GM18870 (cell line): ENCODE measurements at regions not wholly inside any gene's neighbourhood (a gene's known extent, or its start where the extent isn't known, plus 50 kb on each side); places are given as distances from the start of the nearest gene placed in this dataset.

Experiments used
- ATAC-seq: cut with Tn5 transposase; IDR thresholded peaks from one replicate; pipeline ENCODE4 v1.9.1; 2021; ENCODE audit warnings: moderate library complexity; ENCODE audit not compliant: unreplicated experiment

DNA sequence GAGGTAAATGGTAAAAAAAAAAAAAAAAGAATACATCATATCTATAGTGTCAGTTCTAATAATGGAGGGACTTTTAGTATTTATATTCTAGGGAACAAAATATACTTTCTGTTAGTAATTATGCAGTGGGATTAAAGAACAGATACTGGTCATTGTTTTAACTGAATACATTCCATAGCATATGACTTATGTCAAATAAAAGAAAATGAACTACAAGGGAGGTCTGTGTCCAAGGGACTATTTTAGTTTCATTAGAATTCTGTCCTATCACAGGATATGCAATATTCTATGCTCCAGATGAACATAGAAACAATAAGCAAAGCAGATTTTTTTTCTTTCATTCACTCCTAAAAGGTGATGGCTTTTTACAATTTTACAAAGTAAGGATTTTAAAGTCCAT, 154.2 kb upstream of the ZEB2 start:
- ATAC-seq: no peak

- no peak for ATAC-seq
These were observed 153.5 kb upstream of the ZEB2 start for GRCh38 chr2:144673456-144673855.

- ATAC-seq: no peak
These were observed 152.0 kb upstream of the ZEB2 start for GRCh38 chr2:144671695-144672455.

DNA sequence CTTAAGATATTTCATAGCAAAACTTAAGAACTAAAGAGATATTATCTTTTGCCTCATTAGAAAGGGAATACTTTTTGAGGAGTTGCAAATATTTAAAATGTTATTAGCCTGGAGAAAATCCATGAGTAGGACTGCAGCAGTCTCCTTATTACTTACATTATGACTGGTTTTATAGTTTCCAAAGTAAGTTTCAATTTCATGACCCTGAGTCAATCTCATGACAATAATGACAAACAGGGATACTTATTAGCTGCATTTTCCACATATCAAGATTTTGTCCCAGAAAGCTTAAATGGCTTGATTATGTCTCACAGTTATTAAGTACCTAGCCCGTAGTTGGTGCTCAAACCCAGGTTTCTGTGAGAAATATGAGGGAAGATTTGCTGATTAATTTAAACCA, 150.8 kb upstream of the ZEB2 start:
- no peak for ATAC-seq

DNA sequence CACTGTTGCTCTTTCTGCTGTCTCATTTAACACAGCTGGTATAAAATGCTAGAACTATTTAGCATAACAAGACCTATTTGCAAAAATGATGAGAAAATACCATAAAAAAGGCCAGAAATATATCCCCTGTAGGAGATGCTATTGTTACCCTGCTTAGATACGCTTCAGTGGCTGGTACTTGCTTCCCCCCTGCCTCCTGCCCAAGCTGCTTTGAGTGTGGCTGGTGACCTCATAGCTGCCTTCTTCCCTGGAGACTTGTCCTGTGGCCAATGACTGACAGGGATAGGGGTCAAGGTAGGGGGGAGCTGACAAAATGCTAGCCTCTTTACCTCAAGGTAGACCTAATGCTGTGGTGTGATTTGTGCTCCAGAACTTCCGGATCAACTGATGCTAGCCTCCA, 150.2 kb upstream of the ZEB2 start:
- no peak for ATAC-seq

DNA sequence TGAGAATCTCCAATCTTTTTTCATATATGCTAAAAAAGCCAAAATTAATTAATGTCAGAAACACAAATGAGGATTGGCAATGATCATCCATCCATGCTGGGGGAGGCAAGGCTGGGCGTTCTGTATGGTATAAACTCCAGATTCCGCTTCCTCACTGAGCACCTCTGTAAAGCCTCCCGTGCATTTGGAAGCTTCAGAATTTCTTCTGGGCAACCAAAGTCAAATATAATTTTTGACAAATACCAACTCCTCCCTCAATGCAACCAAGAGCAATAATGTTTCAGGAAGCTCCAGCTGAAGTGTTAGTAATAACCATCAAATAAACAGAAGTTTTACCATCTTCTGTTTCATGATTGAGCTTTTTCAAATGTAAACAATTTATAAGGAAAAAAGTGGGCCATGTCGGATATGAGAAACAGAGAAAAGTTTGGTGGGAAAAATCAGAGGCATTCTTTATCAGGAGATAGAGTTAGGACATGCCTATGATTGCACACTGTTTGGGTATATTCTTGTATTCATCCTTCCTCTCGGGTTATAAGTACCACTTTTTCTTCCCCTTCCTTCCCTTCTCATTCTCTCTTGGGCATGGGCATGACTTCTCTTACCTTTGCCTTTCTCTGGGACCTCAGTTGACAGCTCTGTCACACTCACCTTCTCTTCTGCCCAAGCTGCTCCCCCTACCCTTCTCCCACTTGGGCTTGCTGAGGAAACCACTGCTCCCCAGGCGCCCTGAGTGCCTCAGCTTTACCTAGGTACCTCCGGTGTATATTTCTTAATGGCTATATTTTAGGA, 149.5 kb upstream of the ZEB2 start:
- no peak for ATAC-seq

GRCh38 chr2:144668493-144669110, 148.7 kb upstream of the ZEB2 start:
- ATAC-seq: no peak

DNA sequence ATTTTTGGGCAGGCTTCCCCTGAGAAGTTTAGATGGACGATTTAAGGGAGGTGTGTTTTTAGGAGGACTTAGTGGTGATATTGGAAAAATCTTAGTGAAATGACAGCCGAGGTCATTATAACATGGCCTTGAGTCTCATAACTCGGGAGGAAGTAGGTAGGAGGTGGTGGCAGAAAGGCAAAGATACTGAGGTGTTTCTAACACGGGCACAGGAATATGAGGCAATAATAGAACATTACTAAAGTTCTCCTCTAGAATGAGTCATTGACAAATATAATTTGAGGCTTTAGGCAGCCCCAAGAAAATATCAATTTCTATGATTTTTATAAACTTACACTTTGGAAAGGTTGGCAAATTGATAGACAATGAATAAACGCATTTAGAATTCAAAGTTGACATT, 146.1 kb upstream of the ZEB2 start:
- ATAC-seq: no peak

DNA sequence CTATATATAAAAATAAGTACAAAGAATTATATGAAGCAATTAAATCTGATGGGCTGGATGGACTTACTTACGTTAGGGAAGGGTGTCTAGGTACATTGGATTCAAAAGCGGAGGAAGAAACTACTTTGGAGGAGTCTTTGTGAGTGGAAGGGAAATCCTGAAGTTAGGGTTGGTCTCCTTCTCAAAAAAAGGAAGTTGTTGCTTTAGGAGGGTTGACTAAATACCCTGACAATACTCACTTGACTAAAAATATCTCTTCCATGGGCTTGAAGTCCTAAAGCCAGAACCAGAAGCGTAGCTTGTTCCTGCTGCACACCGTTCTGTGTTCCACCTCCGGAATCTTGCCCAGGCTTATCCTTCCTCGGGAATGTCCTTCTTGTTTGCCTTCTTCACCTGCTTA, 143.3 kb upstream of the ZEB2 start:
- ATAC-seq: no peak

DNA sequence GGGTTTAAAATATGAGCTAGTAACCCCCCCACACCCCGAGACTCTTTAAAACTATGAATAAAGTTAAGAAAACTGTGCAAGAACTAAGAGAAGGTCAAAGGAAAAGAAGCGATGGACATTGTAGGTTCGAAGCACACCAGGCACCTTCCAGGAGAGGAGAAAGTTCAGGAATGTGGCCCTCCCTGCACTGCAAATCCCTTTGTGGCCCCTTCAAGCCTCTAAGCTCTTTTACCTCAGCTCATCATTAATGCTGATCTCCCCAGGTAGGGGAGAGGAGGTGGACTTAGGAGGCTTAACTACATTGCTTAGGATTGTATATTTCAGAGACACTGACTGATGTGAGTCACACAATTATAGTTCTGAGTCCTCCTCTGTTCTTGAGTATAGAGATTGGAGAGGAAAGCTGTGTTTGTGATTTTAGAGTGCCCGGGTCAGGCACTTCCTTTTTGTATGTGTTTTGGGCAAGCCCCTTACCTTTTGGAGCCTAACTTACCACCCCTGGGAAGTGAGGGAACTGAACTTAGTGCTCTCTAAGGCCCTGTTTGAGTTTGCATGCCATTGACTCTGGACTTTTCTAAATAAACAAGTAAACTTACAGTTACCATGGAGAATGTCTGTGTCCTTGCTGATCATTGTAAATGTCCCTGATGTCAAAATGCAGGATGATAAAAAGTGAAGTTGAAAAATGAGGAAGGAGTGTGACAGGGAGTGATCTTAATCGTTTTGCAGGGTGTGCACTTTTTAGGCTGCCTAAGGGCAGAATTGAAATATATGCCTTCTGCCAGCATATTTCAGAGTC, 140.8 kb upstream of the ZEB2 start:
- ATAC-seq: no peak

DNA sequence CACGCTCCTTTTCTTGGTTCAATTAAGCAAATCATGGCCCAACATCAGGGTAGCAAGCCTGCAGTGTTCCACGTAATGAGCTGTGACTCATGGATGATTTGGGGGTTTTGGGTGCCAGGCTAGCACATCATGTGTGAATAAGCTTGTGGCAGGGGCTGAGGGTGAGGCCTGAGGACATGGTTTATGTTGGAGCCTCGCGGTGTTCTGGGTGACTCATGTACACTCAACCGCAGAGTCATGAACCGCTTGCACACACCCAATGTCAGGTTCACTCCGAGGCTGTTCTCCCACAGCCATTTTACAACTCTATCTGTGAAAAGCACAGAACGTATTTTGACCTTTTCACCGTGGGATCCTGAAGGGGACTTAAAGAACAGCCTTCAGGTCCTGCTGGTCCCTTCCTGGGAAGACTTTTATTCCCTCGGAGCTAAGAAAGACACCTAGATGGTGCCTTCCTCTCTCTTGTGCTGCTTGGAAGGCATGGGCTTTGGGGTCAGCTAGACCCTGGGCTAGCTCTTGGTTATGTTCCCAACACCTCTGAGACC, 139.9 kb upstream of the ZEB2 start:
- ATAC-seq: no peak

DNA sequence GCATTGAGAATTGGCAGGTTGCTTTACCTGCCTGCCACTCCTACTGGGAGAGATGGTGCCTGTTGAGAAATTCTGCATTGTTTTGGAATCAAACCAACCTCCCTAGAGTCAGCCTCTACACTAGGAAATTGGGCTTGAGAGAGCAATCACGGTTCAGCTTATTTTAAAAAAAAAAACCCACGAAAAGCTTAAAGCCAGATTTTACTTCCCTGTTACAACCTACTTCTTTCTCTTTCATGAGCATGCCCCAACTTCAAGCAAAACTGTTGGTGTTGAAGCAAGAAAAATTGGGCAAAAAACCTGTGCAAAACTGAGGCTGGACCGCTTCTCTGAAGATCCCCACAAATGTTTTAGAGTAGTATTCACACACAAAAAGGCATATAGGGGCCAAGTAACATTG, 134.6 kb upstream of the ZEB2 start:
- ATAC-seq: no peak

GRCh38 chr2:144650907-144651306, 131.0 kb upstream of the ZEB2 start:
- no peak for ATAC-seq

GRCh38 chr2:144648837-144649465, 129.0 kb upstream of the ZEB2 start:
- no peak for ATAC-seq

GRCh38 chr2:144645083-144645778, 125.3 kb upstream of the ZEB2 start:
- ATAC-seq: no peak

GRCh38 chr2:144644549-144644948, 124.6 kb upstream of the ZEB2 start:
- ATAC-seq: no peak

DNA sequence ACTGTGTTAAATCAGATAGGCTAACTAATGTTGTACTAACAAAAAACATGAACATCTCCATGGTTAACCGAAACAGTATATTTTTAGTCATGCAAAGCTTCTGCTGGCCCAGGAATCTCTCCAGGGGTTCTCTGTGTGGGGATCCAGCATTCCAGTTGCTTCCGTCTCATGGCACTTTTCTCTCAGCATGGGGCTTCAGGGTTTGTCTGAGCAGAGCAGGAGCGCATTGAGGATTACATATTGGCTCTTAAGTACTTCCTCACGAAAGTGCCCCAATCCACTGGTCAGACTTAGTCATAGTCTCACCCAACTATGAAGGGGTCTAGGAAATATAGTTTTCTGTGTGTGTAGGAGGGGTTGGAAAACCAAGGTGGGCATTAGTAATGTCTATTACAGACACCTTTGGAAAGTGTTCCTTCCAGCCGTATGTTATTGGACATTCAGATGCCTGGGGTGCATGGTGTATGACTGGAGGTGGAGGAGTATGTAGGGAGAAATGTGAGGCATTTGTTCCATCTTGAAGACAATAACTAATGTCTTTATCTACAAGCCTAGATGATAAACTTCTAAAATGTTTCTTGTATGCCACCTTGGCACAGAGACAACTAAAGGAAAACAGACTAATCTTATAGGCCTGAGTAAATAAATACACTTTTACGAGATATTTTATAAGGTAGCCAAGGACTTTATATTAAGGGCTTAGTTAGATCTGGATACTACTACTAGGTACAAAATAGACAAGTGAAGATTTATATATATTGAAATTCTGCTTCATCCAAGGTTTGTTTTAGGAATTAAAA, 123.8 kb upstream of the ZEB2 start:
- no peak for ATAC-seq

DNA sequence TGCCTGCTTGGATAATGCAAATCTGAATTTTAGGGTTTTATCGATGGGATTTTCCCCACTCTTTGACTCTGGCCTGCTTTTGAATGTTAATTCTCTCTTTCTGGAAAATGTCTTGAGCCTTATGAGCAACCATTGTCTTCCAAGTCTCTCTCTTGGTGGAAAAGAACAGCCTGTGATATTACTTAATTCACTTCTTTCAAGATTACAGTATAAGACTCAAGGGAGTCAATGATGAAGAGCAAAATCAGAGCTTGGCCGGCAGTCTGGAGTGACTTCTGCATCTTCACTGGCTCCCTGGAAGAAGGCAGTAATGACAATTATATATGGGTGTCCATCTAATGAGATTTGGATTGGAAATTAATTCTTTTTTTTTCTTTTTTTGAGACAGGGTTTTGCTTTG, 122.9 kb upstream of the ZEB2 start:
- ATAC-seq: no peak

GRCh38 chr2:144642131-144642530, 122.2 kb upstream of the ZEB2 start:
- no peak for ATAC-seq
